ENCODE measurements at regions not wholly inside any gene's neighbourhood (a gene's known extent, or its start where the extent isn't known, plus 50 kb on each side); places are given as distances from the start of the nearest gene placed in this dataset.
"Not testable (repeated sequence)": the region's sequence is repeated elsewhere in the genome, so short reads cannot be mapped to it uniquely, and the experiment has no call there.

- DNase-seq: not testable (repeated sequence)
Observed at GRCh38 chr1:60640033-60640551, 442.3 kb upstream of the NFIA start.

- DNase-seq: no peak
Observed at GRCh38 chr1:60639287-60639686, 443.1 kb upstream of the NFIA start.

DNA sequence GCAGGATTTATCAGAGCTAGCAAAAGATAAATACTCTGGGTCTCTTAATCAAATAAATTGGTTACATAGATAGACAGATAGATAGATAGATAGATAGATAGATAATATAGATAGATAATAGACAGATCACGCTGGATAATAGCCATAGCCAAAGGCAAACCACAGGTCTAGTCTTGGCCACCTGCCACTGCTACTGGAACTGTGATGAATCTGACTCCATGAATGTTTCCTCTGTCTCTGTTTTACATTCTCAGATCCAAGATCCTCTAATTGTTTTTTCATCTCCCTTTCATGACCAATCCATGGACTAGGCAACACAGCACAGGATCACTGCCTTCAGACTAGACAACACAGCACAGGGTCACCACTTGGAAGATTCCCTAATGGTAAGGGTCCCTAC is 444.7 kb upstream of the NFIA start:
- no peak for DNase-seq

DNA sequence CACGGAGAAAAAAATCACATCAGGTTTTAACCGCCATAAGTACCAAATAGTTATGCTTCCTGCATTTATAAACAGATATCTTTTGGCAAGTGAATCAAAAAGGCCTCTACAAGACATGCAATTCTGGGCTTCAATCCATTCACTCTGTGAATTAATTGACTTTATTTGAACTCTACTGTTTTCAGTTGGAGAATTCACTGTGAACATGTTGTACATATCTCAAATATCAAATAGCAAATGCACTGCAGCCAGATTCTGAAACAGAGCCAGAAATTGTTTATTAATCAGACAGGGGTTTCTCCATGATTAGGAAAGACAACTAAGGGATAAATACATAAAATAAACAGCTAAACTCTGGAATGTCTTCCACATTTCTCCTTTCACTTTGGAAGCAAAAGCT is 445.4 kb upstream of the NFIA start:
- DNase-seq: no peak

DNA sequence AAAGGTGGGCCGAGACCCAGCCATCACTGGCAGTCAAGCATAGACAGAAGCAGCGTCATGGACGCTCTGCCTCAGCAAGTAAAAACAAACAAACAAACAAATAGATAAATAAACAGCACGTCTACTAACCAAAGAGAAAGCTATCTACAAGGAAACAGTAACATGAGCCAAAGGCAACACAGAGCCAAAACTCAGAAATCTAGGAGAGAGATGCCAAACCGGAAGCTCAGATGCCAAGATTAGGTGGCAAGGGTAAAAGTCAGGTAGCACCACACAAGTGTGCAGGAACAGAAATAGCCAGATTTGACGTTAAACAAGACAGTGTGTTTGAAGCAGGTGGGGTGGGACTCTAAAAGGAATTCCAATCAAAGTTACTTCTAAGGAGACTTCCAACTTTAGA is 448.3 kb upstream of the NFIA start:
- no peak for DNase-seq

DNA sequence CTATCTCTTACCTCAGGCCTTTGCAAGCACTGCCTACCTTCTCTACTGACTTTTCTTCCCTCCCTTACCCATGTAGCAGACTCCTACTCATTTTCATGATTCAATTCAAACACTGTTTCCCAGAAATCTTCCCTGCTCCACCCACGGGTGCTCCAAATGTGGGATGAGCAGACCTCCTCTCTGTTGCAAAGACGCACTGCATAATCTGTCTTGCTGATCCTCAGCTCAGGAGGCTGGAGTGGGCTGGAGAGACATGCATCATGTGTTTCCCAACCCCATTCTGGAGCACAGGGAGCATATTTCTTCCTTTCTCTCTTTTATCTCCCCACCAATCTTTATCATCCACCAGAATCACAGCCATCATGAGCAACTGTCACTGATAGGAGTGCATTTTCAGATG is 459.9 kb upstream of the NFIA start:
- no peak for DNase-seq

DNA sequence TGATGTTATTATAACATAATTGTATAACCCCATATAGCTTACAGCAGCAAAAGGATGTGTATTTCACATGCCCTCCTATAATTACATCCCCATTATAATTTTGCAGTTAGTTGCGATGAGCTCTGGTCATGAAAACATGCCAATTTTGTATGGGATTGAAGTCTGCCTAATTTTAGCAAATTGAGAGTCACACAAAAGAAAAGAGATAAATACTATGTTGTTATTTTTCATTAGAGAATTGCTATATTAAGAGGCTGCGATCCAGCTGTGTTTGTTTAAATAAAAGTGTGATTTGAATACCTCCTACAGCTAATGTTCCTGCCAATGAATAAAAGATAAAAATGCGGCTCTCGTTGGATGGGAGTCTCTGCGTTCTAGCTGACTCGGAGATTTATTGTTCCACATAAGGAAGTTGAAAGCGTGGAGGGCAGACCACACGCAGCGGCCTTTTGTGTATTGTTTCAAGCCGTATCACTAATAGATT is 461.0 kb upstream of the NFIA start:
- no peak for DNase-seq

DNA sequence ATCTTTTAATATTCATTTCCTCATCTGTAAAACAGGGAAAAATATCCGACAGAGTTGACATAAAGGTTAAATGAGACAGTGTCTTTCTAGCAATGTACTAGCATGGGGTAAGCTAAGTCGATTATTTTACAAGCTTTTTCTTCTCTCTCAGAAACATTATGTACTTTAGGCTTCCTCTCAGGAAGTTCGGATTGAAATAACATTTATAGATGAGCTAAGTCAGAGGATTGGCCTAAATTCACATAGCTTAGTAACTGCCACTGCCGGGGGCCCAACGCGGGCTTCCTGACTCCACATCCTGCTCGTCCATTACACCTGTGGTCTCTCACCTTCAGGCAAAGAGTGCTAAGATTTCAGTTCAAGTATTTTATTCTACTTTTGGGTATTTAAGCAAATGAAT is 462.3 kb upstream of the NFIA start:
- no peak for DNase-seq

- DNase-seq: no peak
Observed at GRCh38 chr1:60619581-60619980, 462.8 kb upstream of the NFIA start.

DNA sequence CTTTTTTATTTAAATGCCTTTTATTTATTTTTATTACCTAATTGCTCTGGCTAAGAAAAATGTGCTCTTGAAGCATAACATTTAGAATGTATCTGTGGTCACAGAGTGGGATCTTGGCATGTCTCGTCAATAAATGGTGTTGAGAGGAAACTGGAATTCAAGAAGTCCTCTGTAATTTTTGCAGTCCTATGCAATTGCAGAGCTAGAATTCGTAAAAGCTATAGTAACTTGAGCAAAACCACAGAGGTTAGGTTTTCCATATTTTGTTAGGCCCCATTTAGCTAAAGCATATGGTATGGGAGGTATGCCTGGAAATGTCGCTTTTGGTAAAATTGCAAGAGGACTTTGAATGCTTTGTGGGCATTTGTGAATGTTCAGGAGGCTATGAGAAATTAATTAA is 466.7 kb upstream of the NFIA start:
- DNase-seq: no peak

GRCh38 chr1:60612790-60613189 is 469.6 kb upstream of the NFIA start:
- no peak for DNase-seq

DNA sequence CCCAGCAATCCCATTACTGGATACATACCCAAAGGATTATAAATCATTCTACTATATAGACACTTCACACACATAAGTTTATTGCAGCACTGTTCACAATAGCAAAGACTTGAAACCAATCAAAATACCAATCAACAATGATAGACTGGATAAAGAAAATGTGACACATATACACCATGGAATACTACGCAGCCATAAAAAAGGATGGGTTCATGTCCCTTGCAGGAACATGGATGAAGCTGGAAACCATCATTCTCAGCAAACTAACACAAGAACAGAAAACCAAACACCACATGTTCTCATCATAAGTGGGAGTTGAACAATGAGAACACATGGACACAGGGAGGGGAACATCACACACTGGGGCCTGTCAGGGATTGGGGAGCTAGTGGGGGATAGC is 475.4 kb upstream of the NFIA start:
- DNase-seq: not testable (repeated sequence)

DNA sequence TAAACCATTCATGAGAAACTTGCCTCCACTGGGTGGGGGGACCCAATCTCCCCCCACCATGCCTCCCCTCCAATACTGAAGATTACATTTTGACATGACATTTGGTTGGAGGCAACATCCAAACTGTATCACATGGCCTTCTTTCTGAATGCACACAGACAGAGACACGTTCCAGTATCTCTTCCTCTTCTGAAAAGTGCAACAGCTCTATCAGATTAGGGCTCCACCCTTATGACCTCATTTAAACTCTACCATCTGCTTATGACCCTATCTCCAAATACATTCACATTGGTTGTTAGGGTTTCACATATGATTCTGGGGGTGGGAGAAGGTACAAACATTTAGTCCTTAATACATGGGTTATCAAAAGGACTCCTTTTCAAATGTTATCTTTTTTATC is 481.8 kb upstream of the NFIA start:
- DNase-seq: no peak

DNA sequence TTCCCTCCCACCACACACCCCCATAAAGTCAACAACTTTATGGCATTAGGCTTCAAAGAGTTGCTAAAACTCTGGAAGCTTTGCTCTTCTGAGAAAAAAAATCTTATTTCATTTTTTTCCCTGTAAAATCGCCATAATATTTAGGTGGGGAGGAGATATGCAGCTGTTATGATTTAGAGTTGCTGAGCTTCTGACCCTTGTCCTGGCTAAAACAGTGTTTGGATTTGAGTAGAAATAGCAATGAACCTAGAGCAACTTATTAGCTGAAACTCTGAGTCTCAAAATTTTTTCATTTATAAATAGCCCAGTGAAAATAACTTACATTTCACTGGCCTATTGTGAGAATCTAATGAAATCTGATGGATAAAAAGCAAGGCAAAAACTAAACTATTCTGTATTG is 482.8 kb upstream of the NFIA start:
- no peak for DNase-seq

DNA sequence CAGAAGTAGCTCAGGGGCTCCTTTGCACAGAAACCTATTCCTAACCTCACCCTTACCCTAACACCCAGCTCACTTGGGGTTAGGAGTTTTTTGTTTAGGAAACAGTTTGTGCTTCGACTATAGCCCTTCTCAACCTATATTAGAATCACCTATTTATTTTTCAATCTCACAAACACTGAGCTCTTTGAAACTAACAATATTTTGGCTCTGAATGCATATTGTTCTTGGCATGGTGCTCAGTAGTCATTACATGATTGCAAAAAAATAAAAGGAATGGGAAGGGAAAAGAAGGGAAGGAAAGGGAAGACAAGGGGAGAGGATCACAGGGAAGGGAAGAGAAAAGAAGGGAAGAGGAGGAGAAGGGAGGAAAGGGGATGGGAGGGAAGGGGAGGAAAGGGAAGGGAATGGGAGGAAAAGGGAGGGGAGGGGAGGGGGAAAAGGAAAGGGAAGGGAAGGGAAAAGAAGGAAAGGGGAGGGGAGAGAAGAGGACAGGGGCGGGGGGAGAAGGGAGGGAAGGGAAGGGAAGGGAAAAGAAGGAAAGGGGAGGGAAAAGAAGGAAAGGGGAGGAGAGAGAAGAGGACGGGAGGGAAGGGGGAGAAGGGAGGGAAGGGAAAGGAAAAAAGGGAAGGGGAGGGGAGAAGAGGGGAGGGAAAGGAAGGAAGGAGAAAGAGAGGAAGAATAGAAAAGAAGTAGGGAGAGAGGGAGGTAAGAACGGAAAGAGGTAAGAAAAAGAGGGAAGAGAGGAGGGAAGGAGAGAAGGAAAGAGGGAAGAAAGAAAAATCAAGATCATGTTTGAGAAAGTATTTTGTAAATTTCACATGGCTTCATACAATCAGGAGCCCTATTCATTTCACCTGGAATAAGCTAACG is 484.1 kb upstream of the NFIA start:
- DNase-seq: no peak

- no peak for DNase-seq
Observed at GRCh38 chr1:60596791-60597750, 485.3 kb upstream of the NFIA start.

DNA sequence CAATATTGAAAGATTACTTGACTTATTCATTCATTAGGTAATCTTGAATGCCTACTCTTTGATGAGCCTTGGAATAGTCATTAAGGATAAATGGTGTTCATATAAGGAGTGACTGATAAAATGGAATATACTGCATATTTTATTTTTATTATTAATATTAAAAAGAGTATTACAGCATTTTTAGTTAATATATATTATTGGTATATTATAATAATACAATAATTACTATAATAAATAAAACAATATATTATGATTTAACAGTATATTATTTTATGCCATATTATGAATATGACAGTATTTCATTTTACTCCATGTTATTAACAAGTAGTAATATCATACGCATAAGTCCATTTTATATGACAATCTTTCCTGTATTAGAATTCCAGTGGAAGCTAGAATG is 490.8 kb upstream of the NFIA start:
- DNase-seq: no peak

GRCh38 chr1:60589916-60590315 is 492.4 kb upstream of the NFIA start:
- DNase-seq: no peak

DNA sequence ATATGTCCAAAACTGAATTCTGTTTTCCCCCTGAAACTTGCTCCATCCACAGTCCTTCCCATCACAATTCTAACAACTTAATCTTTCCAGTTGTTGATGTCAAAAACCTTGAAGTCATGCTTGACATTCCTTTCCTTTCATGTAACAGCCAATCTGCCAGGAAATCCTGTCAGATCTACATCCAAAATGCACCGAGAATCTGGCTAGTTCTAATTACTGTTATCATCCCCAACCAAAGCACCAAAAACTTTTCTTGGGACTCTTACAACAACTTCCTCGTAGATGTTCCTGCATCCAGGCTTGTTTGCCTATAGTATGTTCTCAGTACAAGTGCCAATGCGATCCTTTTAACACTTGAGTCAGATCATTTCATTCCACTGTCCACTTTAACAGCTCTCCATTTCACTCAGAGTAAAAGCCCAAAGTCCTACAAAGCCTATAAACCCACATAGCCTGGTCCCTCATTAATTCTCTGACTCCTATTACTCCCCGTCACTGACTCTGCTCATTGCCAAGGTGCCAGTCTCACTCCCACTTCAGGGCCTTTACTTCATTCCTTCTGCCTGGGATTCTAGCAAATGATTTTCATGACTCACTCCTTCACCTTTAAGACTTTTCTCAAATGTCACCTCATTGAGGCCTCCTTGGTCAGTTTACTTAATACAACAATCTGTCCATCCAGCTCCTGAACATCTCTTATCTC is 493.2 kb upstream of the NFIA start:
- no peak for DNase-seq

DNA sequence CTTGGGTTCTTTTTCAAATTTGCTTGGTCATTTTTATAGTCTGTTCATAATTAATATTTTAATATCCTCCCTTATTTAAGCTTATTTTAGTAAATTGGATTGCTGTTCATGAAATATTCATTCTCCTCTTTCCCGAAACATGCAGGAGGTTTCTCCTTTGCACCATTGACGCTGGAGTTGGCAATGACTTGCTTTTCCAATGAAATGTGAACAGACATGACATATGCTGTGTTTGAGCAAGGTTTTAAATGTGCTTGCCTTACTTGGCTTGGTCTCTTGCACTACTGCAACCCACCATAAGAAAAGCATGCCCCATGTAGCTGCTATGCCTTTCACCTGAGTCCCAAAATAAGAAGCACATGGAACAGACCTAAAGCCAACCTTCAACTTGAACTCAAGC is 498.0 kb upstream of the NFIA start:
- no peak for DNase-seq

- DNase-seq: no peak
Observed at GRCh38 chr1:60583696-60584095, 498.7 kb upstream of the NFIA start.

DNA sequence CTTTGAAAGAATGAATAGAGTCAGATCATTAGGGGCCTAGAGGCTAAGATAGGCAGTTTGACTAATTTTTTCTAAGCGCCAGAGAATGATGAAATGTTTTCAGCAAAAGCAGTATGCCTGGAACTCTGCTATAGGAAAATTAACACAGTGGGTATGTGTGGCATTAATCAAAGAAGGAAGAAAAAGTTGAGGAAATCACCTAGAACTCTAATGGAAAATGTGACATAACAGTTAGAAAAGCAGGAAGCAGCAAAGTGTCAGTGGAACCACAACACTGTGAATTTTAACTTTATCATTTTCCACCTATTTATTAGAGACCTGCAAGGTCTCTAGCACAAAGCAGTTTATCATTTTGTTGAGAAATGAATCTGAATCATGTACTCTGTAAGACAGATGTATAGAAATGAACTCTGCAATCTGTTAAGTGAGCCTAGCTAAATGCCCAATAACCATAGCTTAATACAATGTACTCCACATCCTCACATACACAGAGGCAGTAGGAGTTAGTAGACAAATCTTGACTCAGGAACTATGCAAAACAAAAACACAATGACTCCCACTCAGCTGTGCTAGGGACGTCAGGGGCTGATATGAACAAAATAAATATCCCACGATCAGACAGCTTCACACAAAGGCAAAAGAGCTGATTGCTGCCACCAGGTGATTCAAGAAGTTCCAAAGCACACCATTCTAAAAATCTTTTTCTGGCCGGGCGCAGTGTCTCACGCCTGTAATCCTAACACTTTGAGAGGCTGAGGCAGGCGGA is 500.7 kb upstream of the NFIA start:
- DNase-seq: no peak

All from activated CD4-positive, alpha-beta T cell treated with anti-CD3 and anti-CD28 coated beads, Interleukin-10, Interleukin-2, amounts not matched to agents 100 ng/mL and 50 ng/mL, durations not matched to agents 16 hours and 8 hours (primary cell).